ENCODE measurements at regions not wholly inside any gene's neighbourhood (a gene's known extent, or its start where the extent isn't known, plus 50 kb on each side); places are given as distances from the start of the nearest gene placed in this dataset.

- DNase-seq (ENCODE audit: low read depth), result no peak
These were observed 102.4 kb downstream of the EFNB2 start for GRCh38 chr13:106433066-106433465.

GRCh38 chr13:106432636-106433035 lies 102.8 kb downstream of the EFNB2 start:
- DNase-seq (ENCODE audit: low read depth), result no peak

- DNase-seq (ENCODE audit: low read depth), result no peak
These were observed 108.6 kb downstream of the EFNB2 start for GRCh38 chr13:106426909-106427308.

GRCh38 chr13:106425661-106426060 lies 109.8 kb downstream of the EFNB2 start:
- DNase-seq (ENCODE audit: low read depth), result no peak

GRCh38 chr13:106424805-106425204 lies 110.7 kb downstream of the EFNB2 start:
- no peak for DNase-seq (ENCODE audit: low read depth)

- DNase-seq (ENCODE audit: low read depth), result no peak
These were observed 111.9 kb downstream of the EFNB2 start for GRCh38 chr13:106423530-106423929.

- DNase-seq (ENCODE audit: low read depth), result no peak
These were observed 116.9 kb downstream of the EFNB2 start for GRCh38 chr13:106418556-106418955.

- DNase-seq (ENCODE audit: low read depth), result no peak
These were observed 117.9 kb downstream of the EFNB2 start for GRCh38 chr13:106417467-106418110.

GRCh38 chr13:106416645-106417044 lies 118.8 kb downstream of the EFNB2 start:
- DNase-seq (ENCODE audit: low read depth), result no peak

- no peak for DNase-seq (ENCODE audit: low read depth)
These were observed 119.5 kb downstream of the EFNB2 start for GRCh38 chr13:106415971-106416370.

- no peak for DNase-seq (ENCODE audit: low read depth)
These were observed 120.0 kb downstream of the EFNB2 start for GRCh38 chr13:106415442-106415841.

GRCh38 chr13:106407338-106407737 lies 128.1 kb downstream of the EFNB2 start:
- DNase-seq (ENCODE audit: low read depth), result no peak

GRCh38 chr13:106405731-106406130 lies 129.7 kb downstream of the EFNB2 start:
- DNase-seq (ENCODE audit: low read depth), result no peak

- DNase-seq (ENCODE audit: low read depth), result no peak
These were observed 132.2 kb downstream of the EFNB2 start for GRCh38 chr13:106403280-106403679.

- DNase-seq (ENCODE audit: low read depth), result no peak
These were observed 132.6 kb downstream of the EFNB2 start for GRCh38 chr13:106402866-106403265.

- no peak for DNase-seq (ENCODE audit: low read depth)
These were observed 134.4 kb downstream of the EFNB2 start for GRCh38 chr13:106401081-106401480.

GRCh38 chr13:106400289-106400688 lies 135.2 kb downstream of the EFNB2 start:
- no peak for DNase-seq (ENCODE audit: low read depth)

GRCh38 chr13:106398289-106398688 lies 137.2 kb downstream of the EFNB2 start:
- DNase-seq (ENCODE audit: low read depth), result no peak

- no peak for DNase-seq (ENCODE audit: low read depth)
These were observed 141.7 kb downstream of the EFNB2 start for GRCh38 chr13:106393776-106394175.

- DNase-seq (ENCODE audit: low read depth), result no peak
These were observed 143.8 kb downstream of the EFNB2 start for GRCh38 chr13:106391681-106392080.

GRCh38 chr13:106391271-106391670 lies 144.2 kb downstream of the EFNB2 start:
- DNase-seq (ENCODE audit: low read depth), result no peak

GRCh38 chr13:106390367-106390766 lies 145.1 kb downstream of the EFNB2 start:
- no peak for DNase-seq (ENCODE audit: low read depth)

- no peak for DNase-seq (ENCODE audit: low read depth)
These were observed 149.8 kb downstream of the EFNB2 start for GRCh38 chr13:106385654-106386053.

GRCh38 chr13:106384516-106384915 lies 150.9 kb downstream of the EFNB2 start:
- no peak for DNase-seq (ENCODE audit: low read depth)

- DNase-seq (ENCODE audit: low read depth), result no peak
These were observed 151.7 kb downstream of the EFNB2 start for GRCh38 chr13:106383791-106384190.

Measured in activated T-helper 1 cell treated with Interleukin-2 at 50 U/mL for 16 hours (primary cell).